RWPE2 (cell line): ENCODE measurements at regions not wholly inside any gene's neighbourhood (a gene's known extent, or its start where the extent isn't known, plus 50 kb on each side); places are given as distances from the start of the nearest gene placed in this dataset.
A peak's percentile ranks its signal among the peaks of the same experiment; 100 is the strongest.
"Not testable (repeated sequence)": the region's sequence is repeated elsewhere in the genome, so short reads cannot be mapped to it uniquely, and the experiment has no call there.

ENCODE experiments used
- ATAC-seq: fragments of 200-7000 bp; cut with Tn5 transposase; 3 replicates; pipeline ENCODE4 v1.9.1; 2021; ENCODE audit warnings: low read depth
- DNase-seq: peaks from one replicate; pipeline ENCODE4 v3.0.0-alpha.2; 2020; ENCODE audit warnings: low spot score
- H3K27ac ChIP-seq: fragments of 450-650 bp; 2 replicates; pipeline ENCODE4 v1.5.1; 2017; ENCODE audit warnings: mild to moderate bottlenecking; ENCODE audit not compliant: poor library complexity, severe bottlenecking
- H3K27me3 ChIP-seq: fragments of 250-450 bp; sonication (Bioruptor Pico); 2 replicates; pipeline ENCODE4 v1.5.1; 2021; ENCODE audit warnings: mild to moderate bottlenecking, moderate library complexity; ENCODE audit not compliant: insufficient read depth, poor library complexity, severe bottlenecking
- H3K36me3 ChIP-seq: fragments of 250-450 bp; sonication (Bioruptor Pico); 2 replicates; pipeline ENCODE4 v1.5.1; 2020; ENCODE audit warnings: low read depth, mild to moderate bottlenecking, moderate library complexity
- H3K4me1 ChIP-seq: fragments of 250-450 bp; sonication (Bioruptor Pico); 2 replicates; pipeline ENCODE4 v1.5.1; 2021; ENCODE audit warnings: mild to moderate bottlenecking, moderate library complexity; ENCODE audit not compliant: insufficient read depth, poor library complexity, severe bottlenecking
- H3K4me3 ChIP-seq: fragments of 250-450 bp; sonication (Bioruptor Pico); 2 replicates; pipeline ENCODE4 v1.5.1; 2021; ENCODE audit warnings: mild to moderate bottlenecking, moderate library complexity; ENCODE audit not compliant: severe bottlenecking
- H3K9me3 ChIP-seq: fragments of 250-450 bp; sonication (Bioruptor Pico); 2 replicates; pipeline ENCODE4 v1.5.1; 2021; ENCODE audit warnings: mild to moderate bottlenecking, moderate library complexity; ENCODE audit not compliant: severe bottlenecking
- TF ChIP-seq, protein P1 (sequence below): fragments of 450-650 bp; IDR thresholded peaks from one replicate; pipeline ENCODE4 v1.5.1; 2017; ENCODE audit warnings: mild to moderate bottlenecking, moderate library complexity; ENCODE audit not compliant: poor library complexity, severe bottlenecking

DNA sequence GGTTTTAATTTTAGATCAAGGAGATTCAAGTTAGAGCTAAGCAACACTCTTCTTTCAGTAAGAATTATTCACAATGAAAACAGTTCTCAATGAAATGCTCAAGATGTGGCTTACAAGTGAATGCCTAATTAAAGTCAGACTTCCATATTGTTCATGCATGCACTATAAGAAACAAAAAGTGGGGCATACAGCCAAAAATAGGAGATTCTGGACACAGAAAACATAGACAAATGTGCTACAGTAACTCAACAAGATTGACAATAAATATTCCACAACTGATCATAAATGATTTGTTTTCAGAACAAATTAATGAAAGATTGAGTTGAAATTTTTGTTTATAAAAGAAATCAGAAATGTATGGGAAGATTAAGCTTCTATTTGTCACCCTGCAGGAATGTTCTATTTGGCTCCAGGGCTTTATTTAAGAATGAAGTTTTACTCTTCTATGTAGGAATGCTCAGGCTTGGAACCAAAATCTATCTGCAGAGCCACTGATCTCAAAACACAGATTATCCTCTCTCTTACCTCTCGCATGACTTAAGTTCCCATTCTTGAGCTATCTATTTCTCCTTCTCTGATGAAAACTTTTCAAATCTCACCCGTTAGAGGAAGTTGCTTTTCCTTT, 89.0 kb upstream of the PIP4K2A start:
- Histone ChIP-seq H3K36me3 (no peaks in the 10 kb centered on the region), H3K27me3 (no peaks in the 10 kb centered on the region), H3K27ac (no peak overlapping the region), H3K4me3 (no peak overlapping the region), H3K4me1 (no peaks in the 10 kb centered on the region), H3K9me3 (no peaks in the 10 kb centered on the region)
- peak; percentile 67 for ATAC-seq
- no peak for DNase-seq
- TF ChIP-seq, protein P1, sequence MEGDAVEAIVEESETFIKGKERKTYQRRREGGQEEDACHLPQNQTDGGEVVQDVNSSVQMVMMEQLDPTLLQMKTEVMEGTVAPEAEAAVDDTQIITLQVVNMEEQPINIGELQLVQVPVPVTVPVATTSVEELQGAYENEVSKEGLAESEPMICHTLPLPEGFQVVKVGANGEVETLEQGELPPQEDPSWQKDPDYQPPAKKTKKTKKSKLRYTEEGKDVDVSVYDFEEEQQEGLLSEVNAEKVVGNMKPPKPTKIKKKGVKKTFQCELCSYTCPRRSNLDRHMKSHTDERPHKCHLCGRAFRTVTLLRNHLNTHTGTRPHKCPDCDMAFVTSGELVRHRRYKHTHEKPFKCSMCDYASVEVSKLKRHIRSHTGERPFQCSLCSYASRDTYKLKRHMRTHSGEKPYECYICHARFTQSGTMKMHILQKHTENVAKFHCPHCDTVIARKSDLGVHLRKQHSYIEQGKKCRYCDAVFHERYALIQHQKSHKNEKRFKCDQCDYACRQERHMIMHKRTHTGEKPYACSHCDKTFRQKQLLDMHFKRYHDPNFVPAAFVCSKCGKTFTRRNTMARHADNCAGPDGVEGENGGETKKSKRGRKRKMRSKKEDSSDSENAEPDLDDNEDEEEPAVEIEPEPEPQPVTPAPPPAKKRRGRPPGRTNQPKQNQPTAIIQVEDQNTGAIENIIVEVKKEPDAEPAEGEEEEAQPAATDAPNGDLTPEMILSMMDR: no peak

DNA sequence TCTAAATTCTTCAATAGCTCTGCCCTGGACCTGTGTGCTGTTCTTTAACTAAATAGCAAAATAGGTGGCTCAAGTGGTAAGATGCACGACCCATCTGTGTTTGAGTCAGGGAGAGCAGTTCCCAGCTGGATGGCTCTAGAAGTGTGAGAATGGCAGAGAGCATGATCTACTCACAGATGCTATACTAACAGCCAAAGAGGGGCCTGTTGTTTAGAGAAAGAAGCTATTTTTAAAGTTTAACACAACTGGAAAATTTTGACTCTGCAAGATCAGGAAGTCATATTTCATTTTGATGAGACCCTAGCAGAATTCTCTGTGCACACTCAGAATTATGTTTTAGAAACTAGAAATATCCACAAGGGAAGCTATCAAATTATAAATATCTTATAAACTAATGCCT, 87.4 kb upstream of the PIP4K2A start:
- Histone ChIP-seq H3K27me3 (no peaks in the 10 kb centered on the region), H3K4me3 (no peak overlapping the region), H3K27ac (no peak overlapping the region), H3K36me3 (no peaks in the 10 kb centered on the region), H3K9me3 (no peaks in the 10 kb centered on the region), H3K4me1 (no peaks in the 10 kb centered on the region)
- TF ChIP-seq, protein P1: no peak
- ATAC-seq (no peak), DNase-seq (no peak)

DNA sequence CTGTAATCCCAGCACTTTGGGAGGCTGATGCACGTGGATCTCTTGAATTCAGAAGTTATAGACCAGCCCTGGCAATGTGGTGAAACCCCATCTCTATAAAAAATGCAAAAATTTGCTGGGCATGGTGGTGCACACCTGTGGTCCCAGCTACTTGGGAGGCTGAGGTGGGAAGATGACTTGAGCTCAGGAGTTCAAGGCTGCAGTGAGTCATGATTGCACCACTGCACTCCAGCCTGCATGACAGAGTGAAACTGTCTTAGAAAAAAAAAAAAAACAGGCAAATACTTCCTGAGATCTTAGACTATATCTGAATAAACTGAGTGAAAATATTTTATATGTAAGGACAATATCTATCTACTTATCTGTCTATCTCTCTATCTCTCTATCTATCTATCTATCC, 83.4 kb upstream of the PIP4K2A start:
- not testable (repeated sequence) for H3K9me3 ChIP-seq, H3K4me1 ChIP-seq, ATAC-seq, H3K36me3 ChIP-seq, H3K27ac ChIP-seq, H3K27me3 ChIP-seq, DNase-seq, H3K4me3 ChIP-seq

DNA sequence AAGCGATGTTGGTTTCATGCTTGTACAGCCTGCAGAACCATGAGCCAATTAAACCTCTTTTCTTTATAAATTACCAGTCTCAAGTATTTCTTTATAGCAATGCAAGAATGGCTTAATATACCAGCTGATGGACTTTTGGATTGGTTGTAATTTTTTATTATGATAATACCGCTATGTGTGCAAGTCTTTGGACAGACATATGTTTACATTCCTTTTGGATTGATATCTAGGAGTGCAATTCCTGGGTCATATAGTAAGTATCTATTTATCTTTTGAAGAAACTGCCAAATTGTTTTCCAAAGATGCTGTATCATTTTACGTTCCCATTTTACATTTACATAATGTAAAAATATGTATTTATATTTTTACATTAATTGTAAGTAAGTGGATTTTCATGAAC, 81.2 kb upstream of the PIP4K2A start:
- no peak overlapping the region for H3K4me3 ChIP-seq
- no peak for ATAC-seq
- H3K9me3 ChIP-seq: no peaks in the 10 kb centered on the region
- no peaks in the 10 kb centered on the region for H3K36me3 ChIP-seq
- TF ChIP-seq, protein P1: no peak
- no peak for DNase-seq
- no peak overlapping the region for H3K27ac ChIP-seq
- no peaks in the 10 kb centered on the region for H3K4me1 ChIP-seq
- no peaks in the 10 kb centered on the region for H3K27me3 ChIP-seq

DNA sequence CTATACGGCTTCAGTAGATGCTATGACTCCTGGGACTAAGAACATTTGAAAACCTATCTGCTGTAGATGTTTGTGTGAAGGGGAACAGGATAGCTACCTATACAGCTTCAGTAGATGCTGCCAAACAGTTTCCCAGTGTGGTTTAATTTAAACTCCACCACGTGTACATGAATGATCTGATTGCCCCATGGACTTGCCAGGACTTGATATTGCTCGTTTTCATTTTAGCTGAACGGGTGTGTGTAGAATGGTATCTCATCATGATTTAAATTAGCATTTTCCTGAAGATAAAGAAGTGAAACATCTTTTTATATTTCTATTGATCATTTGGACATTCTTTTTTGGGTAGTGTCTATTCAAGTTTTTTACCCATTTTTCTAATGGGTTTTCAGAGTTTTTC, 77.8 kb upstream of the PIP4K2A start:
- Histone ChIP-seq H3K9me3 (no peaks in the 10 kb centered on the region), H3K4me3 (no peak overlapping the region), H3K27me3 (no peaks in the 10 kb centered on the region), H3K4me1 (no peaks in the 10 kb centered on the region), H3K36me3 (no peaks in the 10 kb centered on the region), H3K27ac (no peak overlapping the region)
- DNase-seq (no peak), ATAC-seq (no peak)
- TF ChIP-seq, protein P1: no peak
